ENCODE measurements at regions not wholly inside any gene's neighbourhood (a gene's known extent, or its start where the extent isn't known, plus 50 kb on each side); places are given as distances from the start of the nearest gene placed in this dataset.

- TF ChIP-seq CTCF (conservative IDR thresholded peaks at IDR 0.05 in 1 of 2, IDR thresholded peaks at IDR 0.05 in 1 of 2; ENCODE audit: low read depth in 1 of 2, low read length in 2 of 2), result no peak
- TF ChIP-seq EZH2 (IDR thresholded peaks at IDR 0.05; ENCODE audit: low read length, missing control alignments), result no peak
Measured at GRCh38 chr9:129374231-129374630, 196.2 kb upstream of the IER5L start.

All from fibroblast of lung (primary cell).